ENCODE measurements at regions not wholly inside any gene's neighbourhood (a gene's known extent, or its start where the extent isn't known, plus 50 kb on each side); places are given as distances from the start of the nearest gene placed in this dataset.
"Not testable (repeated sequence)": the region's sequence is repeated elsewhere in the genome, so short reads cannot be mapped to it uniquely, and the experiment has no call there.

DNA sequence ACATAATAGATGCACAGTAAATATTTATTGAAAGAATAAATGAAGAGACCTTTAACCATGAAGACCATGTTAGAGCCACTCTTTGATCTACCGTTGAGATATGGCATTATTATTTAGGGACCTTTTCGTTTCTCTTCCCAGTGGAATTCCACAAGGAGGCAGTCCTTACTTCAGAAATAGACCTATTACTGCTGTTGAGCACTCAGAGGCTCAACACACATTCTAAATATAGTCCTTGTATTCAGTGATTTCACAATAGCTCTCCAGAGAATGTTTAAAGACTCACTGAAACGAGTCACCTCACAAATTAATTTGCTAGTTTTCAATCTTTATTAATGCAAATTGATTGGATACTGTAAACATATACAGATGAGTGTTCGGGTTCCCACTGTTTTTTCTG is 603.8 kb downstream of the CDH8 start:
- DNase-seq (ENCODE audit: low read depth): no peak

DNA sequence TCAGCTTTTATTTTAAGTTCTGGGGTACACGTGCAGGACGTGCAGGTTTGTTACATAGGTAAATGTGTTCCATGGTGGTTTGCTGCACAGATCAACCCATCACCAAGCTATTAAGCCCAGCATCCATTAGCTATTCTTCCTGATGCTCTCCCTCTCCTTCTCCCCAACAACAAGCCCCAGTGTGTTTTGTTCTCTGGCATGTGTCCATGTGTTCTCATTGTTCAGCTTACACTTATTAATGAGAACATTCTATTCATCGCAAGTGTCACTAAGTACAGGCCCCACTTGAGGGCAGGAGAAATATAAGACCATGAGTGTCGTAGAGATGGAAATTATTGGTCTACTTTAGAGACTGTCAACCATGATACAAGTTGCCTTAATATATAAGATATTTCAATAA is 615.1 kb downstream of the CDH8 start:
- DNase-seq (ENCODE audit: low read depth): no peak

DNA sequence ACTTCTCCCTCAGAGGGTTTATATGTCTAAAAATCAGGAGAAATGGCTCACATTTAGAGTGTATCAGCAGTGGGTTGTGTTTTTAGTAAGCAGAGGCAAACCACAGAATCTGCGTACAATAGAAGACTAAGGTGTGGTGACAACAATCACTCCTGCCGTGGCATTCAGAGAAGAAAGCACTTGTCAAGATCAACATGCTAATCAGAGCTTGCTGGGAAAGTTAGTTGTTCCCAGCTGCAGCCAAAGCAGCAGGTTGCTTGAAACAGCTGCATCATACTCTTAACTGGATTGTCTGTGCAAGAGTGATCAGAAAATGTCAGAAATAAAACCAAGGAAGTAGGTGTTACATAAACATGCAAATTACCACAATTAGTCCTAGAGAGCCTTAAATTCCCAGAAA is 616.4 kb downstream of the CDH8 start:
- DNase-seq (ENCODE audit: low read depth): no peak

DNA sequence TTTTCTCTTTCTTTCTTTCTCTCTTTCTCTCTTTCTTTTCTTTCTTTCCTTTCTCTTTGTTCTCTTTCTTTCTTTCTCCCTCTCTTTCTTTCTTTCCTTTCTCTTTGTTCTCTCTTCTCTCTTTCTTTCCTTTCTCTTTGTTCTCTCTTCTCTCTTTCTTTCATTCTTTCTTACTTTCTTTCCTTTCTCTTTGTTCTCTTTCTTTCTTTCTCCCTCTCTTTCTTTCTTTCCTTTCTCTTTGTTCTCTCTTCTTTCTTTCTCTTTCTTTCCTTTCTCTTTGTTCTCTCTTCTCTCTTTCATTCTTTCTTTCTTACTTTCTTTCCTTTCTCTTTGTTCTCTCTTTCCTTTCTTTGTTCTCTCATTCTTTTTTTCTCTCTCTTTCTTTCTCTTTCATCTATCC is 617.4 kb downstream of the CDH8 start:
- not testable (repeated sequence) for DNase-seq (ENCODE audit: low read depth)

DNA sequence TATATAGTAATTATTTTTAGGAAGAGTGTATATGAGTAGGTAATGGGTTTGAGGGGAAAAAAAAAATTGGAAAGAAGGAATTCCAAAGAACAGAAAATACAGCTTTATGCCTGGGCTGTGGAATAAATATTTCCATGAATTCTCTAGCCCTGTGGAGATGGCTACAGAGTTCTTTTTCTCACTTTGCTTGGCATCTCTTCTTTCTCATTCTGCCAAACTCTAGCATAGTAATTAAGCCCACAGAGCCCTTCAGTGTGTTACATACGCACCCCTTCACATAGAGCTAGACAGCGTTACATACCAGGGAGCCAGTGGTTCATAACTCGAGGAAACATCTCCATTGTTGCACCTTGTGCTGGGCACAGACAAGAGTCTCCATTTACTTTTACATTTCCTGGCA is 621.1 kb downstream of the CDH8 start:
- no peak for DNase-seq (ENCODE audit: low read depth)

DNA sequence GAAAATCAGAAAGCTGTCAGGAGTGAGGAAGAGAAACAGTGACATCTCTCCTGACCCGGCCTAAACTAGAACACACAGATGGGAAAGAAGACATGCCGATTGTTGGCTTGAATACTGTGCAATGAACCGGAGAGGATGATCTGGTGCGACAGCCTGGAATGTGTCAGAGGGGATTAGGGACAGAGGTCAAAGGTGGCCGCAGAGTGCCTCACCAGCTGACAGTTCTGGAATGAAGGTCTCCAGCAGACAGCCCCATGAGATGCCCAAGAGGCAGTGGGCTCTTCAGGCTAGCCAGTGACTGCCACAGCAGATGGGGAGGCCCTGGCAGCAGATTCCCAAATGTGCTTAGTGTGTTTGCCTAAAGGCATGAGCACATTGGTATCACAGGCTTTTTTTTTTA is 623.2 kb downstream of the CDH8 start:
- DNase-seq (ENCODE audit: low read depth): no peak

DNA sequence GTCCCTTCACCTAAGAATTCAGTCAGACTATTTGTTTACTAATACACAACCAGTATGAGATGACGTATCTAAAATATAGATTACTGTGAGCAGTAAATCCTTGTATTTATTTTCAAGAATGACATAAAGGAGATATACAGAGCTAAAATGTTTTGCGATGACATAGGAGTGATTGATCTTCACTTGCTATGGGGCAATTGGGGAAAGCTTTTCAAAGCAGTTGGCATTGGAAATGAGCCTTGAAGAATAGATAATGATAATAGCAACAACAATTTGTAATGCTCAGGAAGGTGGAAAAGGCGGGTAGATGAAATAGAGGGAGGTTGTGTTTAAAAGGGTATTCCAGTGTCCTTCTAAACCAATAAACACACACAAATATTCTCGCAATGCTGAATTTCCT is 623.7 kb downstream of the CDH8 start:
- no peak for DNase-seq (ENCODE audit: low read depth)

DNA sequence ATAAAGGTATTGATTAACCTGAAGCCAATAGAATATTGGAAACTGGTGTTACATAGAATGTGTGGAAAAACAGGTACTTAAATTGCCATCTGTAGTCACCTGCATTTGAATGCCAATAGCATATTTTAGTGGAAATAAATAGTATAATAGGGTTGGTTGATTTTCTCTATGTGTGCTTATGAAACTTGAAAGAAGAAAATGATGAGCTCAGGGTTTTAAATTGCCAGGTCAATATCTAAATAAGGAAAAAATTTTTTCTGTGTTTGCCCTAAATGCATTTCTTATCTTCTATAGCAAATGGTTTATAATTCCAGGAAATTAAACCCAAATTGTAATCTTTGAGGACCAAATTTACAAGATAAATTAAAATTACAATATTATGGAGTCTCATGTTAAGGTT is 626.6 kb downstream of the CDH8 start:
- no peak for DNase-seq (ENCODE audit: low read depth)

DNA sequence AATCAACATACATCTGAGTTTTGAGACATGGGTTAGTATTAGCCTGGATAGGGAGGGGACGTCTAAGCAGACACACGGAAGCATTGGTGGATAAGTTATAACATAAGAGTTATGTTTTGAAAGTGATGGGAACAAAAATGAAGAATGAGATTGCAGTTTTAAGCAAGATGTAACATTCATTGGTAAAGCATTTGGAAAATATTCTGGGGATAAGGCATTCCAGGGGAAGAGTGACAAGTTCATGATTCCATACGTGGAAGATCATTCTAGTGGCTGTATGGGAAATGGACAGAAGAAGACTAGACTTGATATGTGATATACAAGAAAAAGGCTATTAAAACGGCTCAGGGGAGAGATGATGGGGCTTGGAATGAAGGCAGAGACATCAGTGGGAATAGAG is 632.9 kb downstream of the CDH8 start:
- DNase-seq (ENCODE audit: low read depth): no peak

DNA sequence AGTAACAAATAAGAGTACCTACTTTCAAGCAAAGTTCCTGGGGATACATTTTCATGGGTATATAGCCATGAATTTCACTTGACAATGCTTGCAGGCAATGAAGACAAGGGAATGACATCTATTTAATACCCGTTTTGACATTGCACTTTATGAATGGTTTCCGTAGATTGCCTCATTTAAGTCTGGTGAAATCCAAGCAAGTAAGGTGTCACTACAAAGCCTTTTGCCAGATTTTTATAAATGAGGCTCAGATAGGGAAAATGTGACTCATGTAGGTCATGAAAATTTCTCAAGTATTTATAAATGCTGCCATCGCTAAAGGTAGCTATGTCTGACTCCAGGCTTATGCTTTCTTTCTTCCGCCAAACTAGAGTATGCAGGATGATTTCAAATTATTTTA is 644.3 kb downstream of the CDH8 start:
- DNase-seq (ENCODE audit: low read depth): no peak

DNA sequence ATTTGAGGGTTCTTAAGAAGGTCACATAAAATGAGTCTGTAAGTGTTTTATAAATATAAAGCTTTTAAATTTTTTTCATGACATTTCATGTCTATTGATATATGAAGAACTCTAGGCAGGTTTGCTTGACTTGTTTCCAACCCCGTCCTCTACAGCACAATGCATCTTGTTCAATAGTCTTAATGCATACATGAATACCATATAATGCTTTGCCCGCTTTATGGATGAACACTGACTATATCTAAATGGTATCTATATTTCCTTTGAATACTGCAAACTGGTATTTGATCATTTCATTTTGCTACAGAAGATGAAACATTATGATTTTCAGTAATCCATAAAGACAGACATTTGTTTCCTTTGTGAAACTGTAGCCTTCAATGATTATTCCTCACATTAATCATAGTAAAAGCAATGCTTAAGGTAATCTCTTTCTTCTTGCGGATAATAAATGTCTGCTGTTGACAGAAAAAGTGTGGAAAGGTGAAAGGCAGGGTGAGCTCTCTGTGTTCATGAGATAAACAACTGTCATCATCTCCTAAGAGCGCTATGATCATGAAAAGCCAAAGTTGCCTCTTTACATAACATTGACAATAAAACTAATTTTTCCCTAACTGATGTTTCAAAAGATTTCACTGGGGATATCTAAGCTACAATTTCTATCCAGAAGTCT is 645.1 kb downstream of the CDH8 start:
- DNase-seq (ENCODE audit: low read depth): no peak

DNA sequence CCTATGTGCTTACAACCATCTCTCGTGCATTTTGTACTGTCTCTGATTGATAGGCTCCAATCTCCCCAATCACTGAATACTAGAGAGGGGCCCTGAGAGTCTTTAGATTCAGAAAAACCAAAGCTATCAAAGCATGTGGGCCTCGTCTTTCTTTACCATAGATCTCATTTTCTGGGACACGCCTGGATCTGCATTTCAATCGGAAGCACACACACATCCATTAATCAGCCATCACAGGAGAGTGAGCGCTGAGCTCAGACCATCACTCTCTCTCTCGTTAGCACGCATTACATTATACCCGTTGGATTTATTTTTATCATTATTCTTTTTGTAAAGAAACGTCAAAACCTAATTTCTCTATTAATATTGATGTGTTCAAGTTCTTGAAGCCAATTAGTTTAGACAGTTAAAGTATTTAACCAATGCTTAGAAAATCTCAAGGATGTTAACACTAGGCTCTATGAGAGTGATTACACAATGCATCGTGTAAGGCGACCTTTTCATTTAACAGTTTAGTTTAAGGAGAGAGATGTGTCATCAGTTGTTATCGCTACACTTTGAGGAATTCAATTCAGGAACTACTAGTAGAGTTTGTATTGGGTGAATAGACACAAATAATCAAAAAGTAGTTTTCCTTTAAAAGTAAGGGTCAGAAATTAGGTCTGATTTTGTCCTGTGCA is 650.7 kb downstream of the CDH8 start:
- no peak for DNase-seq (ENCODE audit: low read depth)

DNA sequence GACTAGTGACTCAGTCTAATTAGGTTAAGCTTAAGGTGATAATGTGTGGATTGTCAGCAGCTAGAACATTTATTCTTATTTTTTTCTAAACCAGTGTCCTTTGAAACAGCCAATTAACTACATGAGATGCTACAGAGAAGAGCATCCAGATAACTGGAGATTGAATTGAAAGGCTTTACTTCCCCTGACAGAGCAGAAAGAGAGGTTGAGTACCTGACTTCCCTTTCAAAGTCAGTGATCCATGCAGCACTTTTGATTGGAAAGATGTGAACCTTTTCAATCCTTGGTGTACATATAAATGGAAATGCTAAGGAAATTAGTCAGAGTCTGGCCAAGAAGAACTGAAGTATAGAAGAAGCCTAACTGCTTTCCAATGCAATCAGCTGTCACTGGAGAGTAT is 653.8 kb downstream of the CDH8 start:
- DNase-seq (ENCODE audit: low read depth): no peak

DNA sequence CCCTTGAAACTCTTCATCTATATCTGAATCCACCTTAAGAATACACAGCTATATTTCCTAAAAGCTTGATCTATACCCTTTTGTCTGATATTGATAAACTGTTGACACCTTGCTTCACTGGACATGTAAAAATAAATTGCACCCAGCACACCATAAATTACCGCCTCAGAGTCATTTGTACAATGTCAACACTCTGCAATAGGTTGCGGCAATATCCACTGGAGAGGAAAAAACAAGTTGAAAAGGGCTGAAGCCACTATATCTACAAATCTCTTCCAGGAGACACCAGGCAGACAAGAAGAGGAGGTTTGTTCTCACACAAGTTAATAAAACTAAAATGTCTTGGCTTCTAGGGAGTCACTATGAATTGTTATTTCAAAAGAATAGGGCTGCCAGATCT is 656.9 kb downstream of the CDH8 start:
- no peak for DNase-seq (ENCODE audit: low read depth)

DNA sequence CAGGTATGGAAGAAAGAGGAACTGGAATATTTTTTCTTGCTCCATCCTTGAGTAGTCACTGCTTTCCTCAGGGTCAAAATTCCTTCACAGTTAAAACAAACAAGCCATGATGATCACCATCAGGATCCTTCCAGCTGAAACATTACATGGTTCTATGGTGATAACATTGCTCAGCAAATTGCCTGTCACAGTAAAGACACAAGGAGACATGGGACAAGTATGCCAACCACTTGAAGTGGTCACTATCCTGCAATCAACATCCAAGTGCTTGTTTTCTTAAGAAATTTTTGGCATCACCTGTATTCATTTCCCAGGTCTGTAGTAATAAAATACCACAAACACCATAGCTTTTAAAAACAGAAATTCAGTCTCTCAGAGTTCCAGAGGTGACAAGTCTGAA is 662.2 kb downstream of the CDH8 start:
- DNase-seq (ENCODE audit: low read depth): no peak

DNA sequence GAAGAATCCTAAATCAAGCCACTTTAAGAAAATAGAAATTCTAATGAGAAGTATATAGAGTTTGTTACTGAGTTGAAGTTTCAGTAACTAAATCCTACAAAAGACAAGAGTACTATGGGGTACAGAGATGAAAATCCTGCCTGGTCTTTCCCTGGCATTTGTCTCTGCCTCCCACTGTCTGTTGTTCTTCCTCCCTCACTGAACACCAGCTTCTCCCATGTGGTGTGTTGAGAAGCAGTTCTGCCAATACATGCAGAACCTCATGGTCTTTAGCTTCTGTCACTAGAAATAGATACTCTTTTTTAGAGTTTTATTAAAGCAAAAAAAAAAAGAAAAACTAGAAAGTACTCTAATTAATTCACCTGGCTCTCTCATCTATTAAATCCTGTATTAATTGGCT is 664.4 kb downstream of the CDH8 start:
- no peak for DNase-seq (ENCODE audit: low read depth)

DNA sequence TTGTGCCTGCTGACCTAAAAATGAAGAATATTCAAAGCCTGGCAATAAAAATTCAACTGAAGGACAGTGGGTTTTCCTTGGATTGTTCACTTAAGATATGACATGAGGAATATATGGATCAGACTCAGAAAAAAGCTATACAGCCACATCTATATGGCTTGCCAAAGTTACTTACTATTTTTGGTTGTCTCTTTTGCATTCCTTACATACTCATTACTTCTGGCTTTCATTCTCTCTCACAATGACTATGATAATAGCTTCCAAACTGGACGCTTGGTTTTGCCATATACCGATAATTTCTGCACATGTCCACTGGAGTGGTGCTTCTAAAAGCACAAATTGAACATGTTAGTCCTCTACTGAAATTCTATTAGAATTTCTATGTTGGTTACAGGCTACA is 664.9 kb downstream of the CDH8 start:
- DNase-seq (ENCODE audit: low read depth): no peak

DNA sequence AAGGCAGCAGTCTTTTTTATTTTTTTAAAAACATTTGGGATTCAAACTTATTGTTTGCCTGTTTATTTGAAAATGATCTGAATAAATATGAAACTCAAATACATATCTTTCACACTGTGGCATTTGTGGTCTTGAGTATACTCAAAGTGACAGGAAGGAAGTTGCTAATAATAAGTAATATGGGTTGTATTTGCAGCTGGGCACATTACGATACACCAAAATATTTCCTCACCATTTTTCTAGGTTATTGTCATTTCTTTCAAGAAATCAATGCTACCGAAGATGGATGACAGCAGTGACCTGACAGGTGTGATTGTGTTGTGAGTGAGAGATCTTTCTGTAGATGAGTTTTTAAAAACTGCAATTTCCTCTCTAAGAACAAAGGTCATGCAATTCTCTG is 665.7 kb downstream of the CDH8 start:
- DNase-seq (ENCODE audit: low read depth): no peak

DNA sequence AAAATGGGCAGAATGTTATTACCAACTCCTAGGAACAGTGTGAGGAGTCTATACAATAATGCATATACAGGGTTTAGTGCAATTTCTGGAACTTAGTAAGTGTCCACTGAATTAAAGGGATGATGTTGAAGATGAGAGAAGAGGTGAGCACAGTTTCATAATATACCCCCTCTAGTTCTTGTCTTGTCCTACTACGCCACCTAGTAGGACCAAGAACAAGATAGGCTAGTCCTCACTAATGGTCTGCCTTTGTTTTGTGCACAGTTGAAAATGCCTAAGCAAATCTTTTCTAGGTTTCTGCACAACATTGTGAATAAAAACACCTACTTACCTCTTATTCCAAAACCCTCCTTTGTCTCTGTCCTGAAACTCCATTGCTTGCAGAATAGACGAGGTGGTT is 670.2 kb downstream of the CDH8 start:
- DNase-seq (ENCODE audit: low read depth): no peak

DNA sequence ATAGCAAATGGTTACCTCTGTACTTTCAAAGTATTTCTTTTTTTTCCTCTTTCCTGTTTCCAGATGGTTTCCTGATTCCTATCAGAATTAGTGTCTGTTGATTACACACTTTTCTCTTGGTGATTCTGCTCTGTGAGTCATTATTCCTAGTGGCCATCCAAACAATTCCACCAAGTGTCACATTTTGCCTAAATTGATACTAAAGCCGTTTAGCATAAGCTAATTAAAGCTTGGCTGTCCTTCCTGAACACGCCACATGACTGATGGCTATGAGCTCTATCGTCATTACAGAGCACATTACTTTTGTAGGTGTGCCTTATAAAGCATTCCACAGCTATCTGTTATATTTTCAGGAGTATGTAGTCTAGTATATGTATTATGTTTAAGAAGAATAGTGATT is 671.2 kb downstream of the CDH8 start:
- no peak for DNase-seq (ENCODE audit: low read depth)

DNA sequence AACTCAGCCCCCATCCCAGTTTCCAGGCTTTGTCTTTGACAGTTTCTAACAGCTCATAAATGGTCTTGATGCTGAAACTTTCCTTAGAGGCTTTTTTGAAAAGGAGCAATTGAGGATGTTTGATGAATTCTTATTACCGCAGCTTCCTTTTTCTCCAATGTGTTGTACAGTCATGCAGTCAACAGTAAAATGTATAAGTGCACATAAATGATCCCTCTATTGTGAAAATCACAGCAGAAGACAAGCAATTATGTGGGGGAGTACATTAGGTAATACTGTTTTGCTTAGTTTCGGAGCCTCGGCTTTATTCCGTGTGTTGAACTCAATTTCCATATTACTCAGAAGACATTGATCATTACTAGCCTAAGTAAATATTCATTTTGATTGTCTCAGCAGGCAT is 673.7 kb downstream of the CDH8 start:
- DNase-seq (ENCODE audit: low read depth): no peak

DNA sequence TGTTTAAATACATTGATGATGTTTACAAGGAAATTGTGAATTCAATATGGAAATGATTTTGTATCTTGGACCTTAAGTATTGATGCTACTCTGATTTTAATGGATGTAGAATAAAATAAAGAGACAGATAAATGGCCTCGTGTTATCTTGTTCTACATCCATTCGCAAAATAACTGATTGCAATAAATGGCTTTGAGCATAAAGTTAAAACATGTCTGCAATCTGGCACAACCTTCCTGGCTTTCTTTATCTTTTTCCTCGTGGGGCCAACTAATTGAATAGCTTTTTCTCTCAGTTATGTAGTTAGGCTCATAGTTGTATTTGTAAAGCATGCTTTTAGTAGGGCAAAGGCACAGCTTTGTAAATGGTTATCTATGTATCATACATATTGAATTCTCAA is 691.4 kb downstream of the CDH8 start:
- no peak for DNase-seq (ENCODE audit: low read depth)

DNA sequence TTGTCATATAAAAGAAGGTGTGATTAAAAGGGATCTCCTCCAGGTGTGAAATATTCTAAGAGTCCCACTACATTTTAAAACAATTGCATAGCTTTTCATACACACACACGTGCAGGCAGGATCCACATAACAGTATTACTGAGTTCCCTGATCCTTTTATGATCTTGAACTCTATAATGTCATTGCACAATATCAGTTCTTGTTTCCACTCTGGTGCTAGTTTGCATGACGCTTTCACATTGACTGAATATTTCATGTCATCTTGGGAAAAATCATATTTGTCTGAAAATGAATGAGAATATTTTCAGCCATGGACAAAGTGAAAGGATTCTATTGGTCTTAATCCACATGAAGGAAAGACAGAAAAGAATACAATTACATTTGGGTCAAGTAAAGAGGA is 703.8 kb downstream of the CDH8 start:
- no peak for DNase-seq (ENCODE audit: low read depth)

DNA sequence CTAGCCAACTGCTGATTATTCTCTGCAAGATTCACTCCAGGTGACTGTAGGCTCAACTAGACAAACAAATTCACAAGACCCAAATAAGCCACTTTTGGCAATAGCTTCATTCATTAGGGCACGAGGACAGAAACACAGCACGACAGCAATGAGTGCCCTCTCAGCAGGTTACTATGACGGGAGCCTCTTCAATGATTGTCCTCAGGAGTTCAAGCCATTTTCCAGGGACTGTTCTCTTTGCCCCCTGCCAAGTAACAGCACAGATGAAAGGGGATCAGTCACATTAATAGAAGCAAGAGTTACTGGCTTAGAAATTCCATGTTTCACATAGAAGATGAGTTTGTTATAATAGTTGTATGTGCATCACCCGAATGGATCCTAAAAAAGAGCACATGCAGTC is 712.2 kb downstream of the CDH8 start:
- no peak for DNase-seq (ENCODE audit: low read depth)

Data from activated T-cell treated with anti-CD3 and anti-CD28 coated beads for 48 hours (primary cell).